Gastrocnemius medialis (tissue), 4 donors: ENCODE measurements at regions not wholly inside any gene's neighbourhood (a gene's known extent, or its start where the extent isn't known, plus 50 kb on each side); places are given as distances from the start of the nearest gene placed in this dataset.

Experiments
- ATAC-seq, 2 donors: fragments of 150-250 bp; one replicate each; pipeline ENCODE4 v1.9.1; 2016
- DNase-seq, 2 donors: peaks; one replicate each; pipeline ENCODE4 v3.0.0-alpha.2; 2019
- H3K27ac ChIP-seq, 4 donors: fragments of 200-600 bp; sonication (generic); 1 replicate in 1 of 4; 2 replicates in 3 of 4; pipeline ENCODE4 v1.5.1; 2016 to 2018; ENCODE audit warnings: mild to moderate bottlenecking in 2 of 4, moderate library complexity in 1 of 4
- H3K27me3 ChIP-seq, 3 donors: fragments of 200-600 bp; sonication (generic) in 2 of 3; 1 replicate in 1 of 3; 2 replicates in 2 of 3; pipeline versions ENCODE4 v1.5.1 to v1.6.0; 2016 to 2019; ENCODE audit warnings: mild to moderate bottlenecking in 1 of 3, moderate library complexity in 1 of 3
- H3K36me3 ChIP-seq, 2 donors: fragments of 200-600 bp; sonication (generic) in 1 of 2; one replicate each; pipeline ENCODE4 v1.5.1; 2017 to 2018
- H3K4me1 ChIP-seq, 2 donors: fragments of 200-600 bp; sonication (generic) in 1 of 2; one replicate each; pipeline ENCODE4 v1.5.1; 2016 to 2017; ENCODE audit warnings: mild to moderate bottlenecking in 2 of 2
- H3K4me3 ChIP-seq, 4 donors: fragments of 200-600 bp; sonication (generic) in 3 of 4; 1 replicate in 1 of 4; 2 replicates in 3 of 4; pipeline ENCODE4 v1.5.1; 2016 to 2019; ENCODE audit warnings: mild to moderate bottlenecking in 2 of 4
- H3K9me3 ChIP-seq, 3 donors: fragments of 200-600 bp; sonication (generic) in 2 of 3; 1 replicate in 1 of 3; 2 replicates in 2 of 3; pipeline ENCODE4 v1.5.1; 2016 to 2019
- POLR2A ChIP-seq, 2 donors: fragments of 450-650 bp; IDR thresholded peaks; one replicate each; pipeline ENCODE4 v1.6.1; 2017; ENCODE audit warnings: antibody characterized with exemption in 2 of 2, mild to moderate bottlenecking in 2 of 2, moderate library complexity in 2 of 2
- in situ Hi-C, 4 donors: fragments of 200-750 bp; cut with MboI; loops; one replicate each; pipeline versions ENCODE4 v1.15.0 to v1.8.0; 2017; ENCODE audit warnings: low sequenced_read_pairs in 4 of 4
- intact Hi-C: fragments of 100-400 bp; cut with DNase I; formaldehyde crosslinking; loops from one replicate; pipeline ENCODE4 v1.15.1; 2023; ENCODE audit warnings: low total_unique reads
- TF ChIP-seq, protein P1 (sequence below), 5 experiments: fragments of 450-650 bp in 3 of 5; fragments of 200-600 bp in 2 of 5; sonication (generic) in 2 of 5; IDR thresholded peaks in 4 of 5; conservative IDR thresholded peaks in 1 of 5; 1 replicate in 4 of 5; 2 replicates in 1 of 5; pipeline ENCODE4 v1.5.1; 2016 to 2019; ENCODE audit warnings: antibody characterized with exemption in 5 of 5, mild to moderate bottlenecking in 3 of 5, moderate library complexity in 3 of 5

DNA sequence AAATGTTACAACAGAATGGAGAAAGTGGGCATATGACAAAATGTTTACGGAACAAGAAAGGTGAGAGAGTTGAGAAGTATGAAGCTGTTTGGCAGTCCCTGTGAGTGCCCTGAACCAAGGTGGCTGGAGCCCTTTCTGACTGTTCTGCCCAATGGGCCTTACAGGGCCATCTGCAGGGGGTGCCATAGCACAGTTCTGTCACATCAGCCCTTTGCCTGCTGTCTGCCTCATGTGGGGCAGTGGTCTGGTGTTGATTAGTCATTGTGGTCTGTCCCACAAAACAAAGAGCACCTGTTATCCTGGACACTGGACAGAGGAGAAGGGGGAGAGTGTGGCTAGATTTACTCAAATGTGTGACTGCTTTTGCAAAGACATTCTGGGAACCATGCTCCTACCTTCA lies 51.5 kb upstream of the OSBPL3 start:
- DNase-seq (no peak), ATAC-seq (no peak)
- TF ChIP-seq, protein P1, sequence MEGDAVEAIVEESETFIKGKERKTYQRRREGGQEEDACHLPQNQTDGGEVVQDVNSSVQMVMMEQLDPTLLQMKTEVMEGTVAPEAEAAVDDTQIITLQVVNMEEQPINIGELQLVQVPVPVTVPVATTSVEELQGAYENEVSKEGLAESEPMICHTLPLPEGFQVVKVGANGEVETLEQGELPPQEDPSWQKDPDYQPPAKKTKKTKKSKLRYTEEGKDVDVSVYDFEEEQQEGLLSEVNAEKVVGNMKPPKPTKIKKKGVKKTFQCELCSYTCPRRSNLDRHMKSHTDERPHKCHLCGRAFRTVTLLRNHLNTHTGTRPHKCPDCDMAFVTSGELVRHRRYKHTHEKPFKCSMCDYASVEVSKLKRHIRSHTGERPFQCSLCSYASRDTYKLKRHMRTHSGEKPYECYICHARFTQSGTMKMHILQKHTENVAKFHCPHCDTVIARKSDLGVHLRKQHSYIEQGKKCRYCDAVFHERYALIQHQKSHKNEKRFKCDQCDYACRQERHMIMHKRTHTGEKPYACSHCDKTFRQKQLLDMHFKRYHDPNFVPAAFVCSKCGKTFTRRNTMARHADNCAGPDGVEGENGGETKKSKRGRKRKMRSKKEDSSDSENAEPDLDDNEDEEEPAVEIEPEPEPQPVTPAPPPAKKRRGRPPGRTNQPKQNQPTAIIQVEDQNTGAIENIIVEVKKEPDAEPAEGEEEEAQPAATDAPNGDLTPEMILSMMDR (IDR thresholded peaks at IDR 0.05 in 4 of 5, conservative IDR thresholded peaks at IDR 0.05 in 1 of 5) = no peak
- TF ChIP-seq POLR2A (IDR thresholded peaks at IDR 0.05) = no peak
- in situ Hi-C loops = no loop called here
- Histone ChIP-seq H3K4me1 (no peaks in the 10 kb centered on the region), H3K36me3 (no peaks in the 10 kb centered on the region), H3K27ac (no peak overlapping the region), H3K9me3 (no peaks in the 10 kb centered on the region), H3K27me3 (no peaks in the 10 kb centered on the region), H3K4me3 (no peak overlapping the region)
- intact Hi-C loops = no loop called here

DNA sequence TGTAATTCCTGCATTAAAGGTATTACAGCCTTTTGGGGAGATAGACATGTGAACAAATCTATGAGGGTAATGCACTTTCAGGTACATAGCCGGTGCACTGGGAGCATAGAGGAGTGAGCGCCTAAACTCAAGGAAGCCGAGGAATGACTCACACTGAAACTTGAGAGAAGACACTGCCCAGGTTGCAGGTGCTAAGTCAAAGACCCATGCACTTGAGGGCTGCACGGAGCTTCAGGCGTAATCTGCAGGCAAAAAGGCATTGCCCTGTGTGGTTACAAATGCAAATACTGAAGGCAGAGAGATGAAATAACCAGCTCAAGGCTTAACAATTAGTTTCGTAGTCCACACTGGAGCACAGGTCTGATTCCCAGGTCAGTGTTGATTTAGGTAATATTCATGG lies 51.0 kb upstream of the OSBPL3 start:
- no peak overlapping the region for H3K4me3 ChIP-seq
- no peak for DNase-seq
- in situ Hi-C loops = no loop called here
- H3K27ac ChIP-seq = no peak overlapping the region
- no peak for ATAC-seq
- H3K9me3 ChIP-seq = no peaks in the 10 kb centered on the region
- intact Hi-C loops = no loop called here
- no peaks in the 10 kb centered on the region for H3K4me1 ChIP-seq
- no peaks in the 10 kb centered on the region for H3K36me3 ChIP-seq
- H3K27me3 ChIP-seq = no peaks in the 10 kb centered on the region
- TF ChIP-seq POLR2A (IDR thresholded peaks at IDR 0.05) = no peak
- TF ChIP-seq, protein P1 (IDR thresholded peaks at IDR 0.05 in 4 of 5, conservative IDR thresholded peaks at IDR 0.05 in 1 of 5) = no peak
